Small intestine (tissue), 7 donors: ENCODE measurements at regions not wholly inside any gene's neighbourhood (a gene's known extent, or its start where the extent isn't known, plus 50 kb on each side); places are given as distances from the start of the nearest gene placed in this dataset.
A peak's percentile ranks its signal among the peaks of the same experiment; 100 is the strongest.

Source experiments
- DNase-seq, 2 donors: peaks; one replicate each; pipeline versions ENCODE4 v3.0.0 to v3.0.0-alpha.2; 2013
- FAIRE-seq: peaks from 2 replicates; lab custom pipeline; 2012; peaks lifted over from hg19 to GRCh38; lab: Jason Lieb, UNC
- H3K27ac ChIP-seq, 3 donors: one replicate each; pipeline ENCODE4 v1.5.1; 2013; ENCODE audit warnings: low read length in 2 of 3, mild to moderate bottlenecking in 2 of 3, control low read depth in 1 of 3, inconsistent platforms in 1 of 3, low read depth in 1 of 3, moderate library complexity in 1 of 3
- H3K27me3 ChIP-seq, 3 donors: one replicate each; pipeline ENCODE4 v1.6.1; 2013; ENCODE audit warnings: low read length in 3 of 3, inconsistent platforms in 1 of 3; ENCODE audit not compliant: control insufficient read depth in 3 of 3, insufficient read depth in 3 of 3
- H3K36me3 ChIP-seq, 3 donors: one replicate each; pipeline ENCODE4 v1.6.1; 2013; ENCODE audit warnings: low read length in 3 of 3, inconsistent platforms in 1 of 3, low read depth in 1 of 3, mild to moderate bottlenecking in 1 of 3, moderate library complexity in 1 of 3; ENCODE audit not compliant: control insufficient read depth in 3 of 3, insufficient read depth in 2 of 3
- H3K4me1 ChIP-seq, 3 donors: one replicate each; pipeline ENCODE4 v1.6.1; 2013; ENCODE audit warnings: low read length in 2 of 3, inconsistent platforms in 1 of 3, low read depth in 1 of 3, mild to moderate bottlenecking in 1 of 3, moderate library complexity in 1 of 3; ENCODE audit not compliant: control insufficient read depth in 3 of 3, insufficient read depth in 2 of 3
- H3K4me3 ChIP-seq, 3 donors: one replicate each; pipeline ENCODE4 v1.5.1; 2013; ENCODE audit warnings: low read length in 3 of 3, control low read depth in 1 of 3, inconsistent platforms in 1 of 3, low read depth in 1 of 3, mild to moderate bottlenecking in 1 of 3, moderate library complexity in 1 of 3
- H3K9me3 ChIP-seq, 2 donors: one replicate each; pipeline ENCODE4 v1.6.1; 2013; ENCODE audit warnings: low read depth in 1 of 2, low read length in 1 of 2; ENCODE audit not compliant: control insufficient read depth in 2 of 2, insufficient read depth in 1 of 2
- WGBS, 3 donors: extraction: QIAGEN DNeasy Blood & Tissue Kit; methylation state at CpG; one replicate each; pipeline ENCODE4 v1.1.7; 2013; 5-methylcytosine and 5-hydroxymethylcytosine counted together
- donor health status: healthy with polysubstance abuse.
- donor health status: control.
- donor health status: control.
- donor health status: Bipolar disorder and iron deficiency.
- donor health status: healthy.

DNA sequence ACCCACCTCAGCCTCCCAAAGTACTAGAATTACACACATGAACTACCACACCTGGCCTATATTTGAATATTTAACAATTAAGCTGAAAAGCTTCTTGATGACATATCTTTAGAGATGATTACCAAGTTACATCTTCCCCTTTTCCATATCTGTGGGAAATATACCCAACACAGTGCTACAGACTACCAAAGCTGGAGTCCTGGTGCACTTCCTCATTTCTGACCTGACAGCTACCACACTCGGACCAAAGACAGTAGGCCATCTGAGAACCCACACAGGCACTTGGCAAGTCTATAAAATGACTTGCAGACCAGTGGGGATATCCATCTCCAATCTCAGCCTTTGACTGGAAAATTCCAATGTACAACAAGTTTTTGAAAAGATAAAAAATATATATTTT, 270.4 kb upstream of the KLF14 start:
- H3K4me3 ChIP-seq: no peak overlapping the region
- FAIRE-seq (no peak), DNase-seq (no peak)
- no peaks in the 10 kb centered on the region for H3K27me3 ChIP-seq
- 0% methylated on average over 1 of the region's 1 CpG for WGBS, 3 donors
- H3K27ac ChIP-seq: no peak overlapping the region
- H3K4me1 ChIP-seq: peaks cover 0 to 20% (median 2%) of the 10 kb centered on the region in 3 donors
- no peaks in the 10 kb centered on the region for H3K36me3 ChIP-seq
- peaks cover 0 to 9% of the 10 kb centered on the region in 2 donors for H3K9me3 ChIP-seq

DNA sequence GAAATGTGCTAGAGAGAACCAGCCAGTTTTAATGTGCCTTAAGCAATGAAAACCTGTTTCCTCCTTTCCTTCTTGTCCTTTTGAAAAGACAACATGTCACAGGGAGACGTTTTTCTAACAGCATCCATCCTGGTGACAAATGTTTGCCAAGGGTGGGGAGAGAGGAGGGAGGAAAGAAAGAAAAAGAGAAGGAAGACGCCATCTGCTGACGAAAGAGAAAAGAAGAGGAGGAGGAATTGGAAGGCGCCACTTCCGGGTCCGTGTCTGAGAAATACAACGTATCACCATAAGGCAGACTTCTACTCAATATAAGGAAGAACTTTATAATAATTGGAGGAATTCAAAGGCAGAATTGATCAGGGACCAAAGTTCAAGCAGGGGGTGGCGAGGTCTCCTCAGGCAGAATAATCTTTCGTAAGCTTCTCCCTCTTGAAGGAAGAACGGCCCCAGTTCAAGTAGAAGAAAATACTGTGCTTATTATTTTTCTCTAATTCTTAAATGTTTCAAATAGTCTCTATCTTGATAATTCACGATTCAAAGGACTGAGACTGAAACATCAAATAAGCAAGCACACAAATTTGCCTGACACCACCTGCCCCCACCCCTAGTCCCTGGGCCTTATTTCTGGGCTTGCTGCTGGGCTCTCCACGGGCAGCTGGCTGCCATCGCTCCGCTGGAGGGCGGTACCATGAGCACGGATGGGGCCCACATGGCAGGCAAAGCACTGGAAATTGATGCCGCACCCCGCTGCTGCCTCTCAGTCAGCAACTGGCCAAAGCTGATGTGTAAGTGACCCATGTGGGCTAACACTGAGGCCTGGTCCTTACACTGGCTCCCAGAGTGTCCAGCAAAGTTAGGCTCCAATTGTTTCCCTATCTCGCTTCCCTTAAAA, 273.7 kb upstream of the KLF14 start:
- Histone ChIP-seq H3K27me3 (no peaks in the 10 kb centered on the region), H3K4me3 (no peak overlapping the region), H3K27ac (peak overlapping the region in 2 of 3 donors; percentile 32 to 61), H3K36me3 (no peaks in the 10 kb centered on the region), H3K9me3 (peaks cover 0 to under 1% of the 10 kb centered on the region in 2 donors), H3K4me1 (peaks cover 0 to 27% (median 0%) of the 10 kb centered on the region in 3 donors)
- 33 to 45% (median 37%) methylated on average over 19 of the region's 19 CpGs for WGBS, 3 donors
- FAIRE-seq (no peak), DNase-seq (peak; percentile 89 to 95)

DNA sequence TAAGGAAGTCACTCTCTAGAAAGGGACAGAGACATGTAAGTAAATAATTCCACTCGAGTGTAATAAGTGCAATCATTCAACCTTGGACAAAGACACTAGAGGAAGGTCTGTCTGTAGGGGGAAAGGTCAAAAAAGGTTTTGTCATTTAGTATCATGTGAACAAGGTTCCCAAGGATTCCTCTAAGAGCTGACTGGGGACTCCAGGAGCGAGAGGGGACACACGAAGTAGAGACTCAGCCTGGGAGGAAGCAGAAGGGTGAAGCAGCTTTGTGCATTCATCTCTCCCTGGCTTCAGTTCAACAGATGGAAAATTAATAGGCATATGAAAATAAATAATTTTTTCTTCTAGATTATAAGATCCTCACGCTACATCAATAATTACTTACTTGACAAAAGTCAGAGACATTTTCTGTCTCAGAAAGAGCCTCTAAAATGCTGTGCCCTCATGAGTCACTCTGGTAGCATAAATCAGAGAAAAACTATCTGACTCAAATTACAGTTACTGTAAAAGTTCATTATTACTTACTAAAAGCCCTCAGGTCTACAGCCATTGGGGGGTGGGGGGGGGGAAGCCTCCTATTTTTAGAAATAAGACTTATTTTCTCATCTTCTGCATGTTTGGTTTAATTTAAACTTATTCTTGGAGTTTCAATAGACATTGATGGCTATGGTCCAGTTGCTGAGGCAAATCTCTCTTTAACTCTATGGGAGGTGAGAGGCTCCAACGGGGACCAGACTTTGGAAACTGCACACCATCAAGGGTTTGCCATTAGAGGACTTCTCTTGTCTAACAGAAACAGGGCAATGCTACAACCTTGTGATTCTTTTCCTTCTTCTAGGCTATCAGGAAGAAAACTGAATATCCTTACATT, 275.1 kb upstream of the KLF14 start:
- Histone ChIP-seq H3K9me3 (no peaks in the 10 kb centered on the region), H3K4me3 (no peak overlapping the region), H3K4me1 (peaks cover 0 to 27% (median 0%) of the 10 kb centered on the region in 3 donors), H3K27ac (no peak overlapping the region), H3K36me3 (no peaks in the 10 kb centered on the region), H3K27me3 (no peaks in the 10 kb centered on the region)
- 49 to 56% (median 56%) methylated on average over 5 of the region's 5 CpGs for WGBS, 3 donors
- FAIRE-seq: no peak
- no peak for DNase-seq

DNA sequence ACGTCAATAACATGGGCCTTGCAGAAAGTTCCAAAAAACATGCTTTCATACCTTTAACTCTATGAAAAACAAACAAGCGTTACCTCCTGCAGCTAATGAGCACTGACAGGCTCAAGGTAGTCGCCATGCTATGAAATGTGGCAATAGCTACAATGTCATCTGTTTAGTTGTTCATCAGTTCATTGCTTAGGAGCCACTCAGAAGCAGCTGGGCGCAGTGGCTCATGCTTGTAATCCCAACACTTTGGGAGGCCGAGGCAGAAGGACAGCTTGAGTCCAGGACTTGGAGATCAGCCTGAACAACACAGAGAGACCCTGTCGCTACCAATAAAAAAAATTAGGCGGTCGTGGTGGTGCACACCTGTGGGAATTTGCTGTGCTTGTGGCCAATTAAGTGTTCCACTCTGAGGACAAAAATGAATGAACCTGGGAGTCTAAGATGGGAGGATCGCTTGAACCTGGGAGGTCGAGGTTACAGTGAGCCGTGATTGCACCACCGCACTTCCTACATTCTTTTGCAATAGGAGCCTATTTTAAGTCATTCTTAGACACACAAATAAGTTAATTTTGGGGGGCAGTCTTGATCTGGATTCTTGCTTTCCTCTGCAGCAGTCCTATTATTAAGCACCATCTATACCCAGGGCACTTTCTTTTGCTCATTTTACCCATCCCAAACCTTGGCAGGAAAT, 276.2 kb upstream of the KLF14 start:
- H3K4me3 ChIP-seq: no peak overlapping the region
- FAIRE-seq: no peak
- WGBS, 3 donors: 86 to 94% (median 87%) methylated on average over 12 of the region's 12 CpGs
- no peaks in the 10 kb centered on the region for H3K36me3 ChIP-seq
- peak overlapping the region in 1 of 3 donors; percentile 37 for H3K27ac ChIP-seq
- H3K4me1 ChIP-seq: peaks cover 0 to 27% (median 0%) of the 10 kb centered on the region in 3 donors
- no peaks in the 10 kb centered on the region for H3K27me3 ChIP-seq
- H3K9me3 ChIP-seq: no peaks in the 10 kb centered on the region
- no peak for DNase-seq

- Histone ChIP-seq H3K4me1 (peaks cover 0 to 27% (median 0%) of the 10 kb centered on the region in 3 donors), H3K27me3 (no peaks in the 10 kb centered on the region), H3K9me3 (no peaks in the 10 kb centered on the region), H3K36me3 (no peaks in the 10 kb centered on the region), H3K27ac (peak overlapping the region in 1 of 3 donors; percentile 37), H3K4me3 (no peak overlapping the region)
- WGBS, 3 donors: 60 to 81% (median 65%) methylated on average over 6 of the region's 6 CpGs
- DNase-seq: no peak
- FAIRE-seq: no peak
These were observed 276.9 kb upstream of the KLF14 start for GRCh38 chr7:131010717-131011431.

- no peak overlapping the region for H3K4me3 ChIP-seq
- peaks cover 0 to 2% (median 0%) of the 10 kb centered on the region in 3 donors for H3K36me3 ChIP-seq
- H3K27ac ChIP-seq: peak overlapping the region in 1 of 3 donors; percentile 37
- H3K9me3 ChIP-seq: no peaks in the 10 kb centered on the region
- DNase-seq (no peak), FAIRE-seq (no peak)
- H3K4me1 ChIP-seq: peaks cover 0 to 27% (median 0%) of the 10 kb centered on the region in 3 donors
- no peaks in the 10 kb centered on the region for H3K27me3 ChIP-seq
- WGBS, 3 donors: 61 to 77% (median 68%) methylated on average over 4 of the region's 4 CpGs
These were observed 277.4 kb upstream of the KLF14 start for GRCh38 chr7:131011432-131011742.

- H3K4me3 ChIP-seq: no peak overlapping the region
- 28 to 50% (median 38%) methylated on average over 4 of the region's 4 CpGs for WGBS, 3 donors
- H3K27me3 ChIP-seq: no peaks in the 10 kb centered on the region
- DNase-seq (peak in 1 of 2 donors; percentile 43), FAIRE-seq (no peak)
- H3K9me3 ChIP-seq: no peaks in the 10 kb centered on the region
- peaks cover 0 to 2% (median 0%) of the 10 kb centered on the region in 3 donors for H3K36me3 ChIP-seq
- H3K4me1 ChIP-seq: peaks cover 0 to 27% (median 0%) of the 10 kb centered on the region in 3 donors
- H3K27ac ChIP-seq: peak overlapping the region in 1 of 3 donors; percentile 72
These were observed 278.0 kb upstream of the KLF14 start for GRCh38 chr7:131011976-131012375.
